ENCODE measurements at regions not wholly inside any gene's neighbourhood (a gene's known extent, or its start where the extent isn't known, plus 50 kb on each side); places are given as distances from the start of the nearest gene placed in this dataset.
A peak's percentile ranks its signal among the peaks of the same experiment; 100 is the strongest.

DNA sequence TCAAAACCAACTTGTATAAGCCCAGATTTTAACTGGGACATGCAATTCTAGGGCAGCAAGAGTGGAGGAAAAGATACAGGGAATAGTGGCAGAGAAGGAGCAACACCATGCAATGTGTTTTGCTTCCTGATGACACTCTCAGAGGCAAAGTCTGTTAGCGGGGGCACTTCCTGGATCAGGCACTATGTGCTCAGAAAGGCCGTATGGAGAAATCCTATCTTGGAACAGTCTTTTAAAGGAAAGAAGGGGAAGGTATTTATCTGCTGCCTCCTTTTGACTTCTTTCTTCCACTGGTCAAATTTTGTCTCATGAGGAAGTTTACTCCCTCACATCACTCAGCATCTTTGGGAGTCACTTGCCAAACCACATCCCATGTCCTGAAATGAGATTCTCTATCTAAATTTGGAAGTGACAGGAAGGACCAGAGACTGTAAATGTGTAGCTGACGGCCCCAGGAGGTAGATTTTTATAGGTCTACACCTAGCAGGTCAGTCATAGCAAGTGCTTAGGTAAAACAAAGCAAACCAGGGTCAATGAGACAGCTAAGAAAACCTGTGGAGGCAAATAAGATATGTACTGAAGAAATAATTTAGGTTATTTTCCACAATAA is 91.7 kb upstream of the ELOVL5 start:
- no peaks in the 10 kb centered on the region for H3K9me3 Mint-ChIP-seq
- CTCF ChIA-PET, result interaction anchor here (1.5 kb wide), 1 partner anchor 8 kb away, joined by 3 read pairs; no protein-coding TSS in a partner anchor
- intact Hi-C loops (cut with DNase I, micrococcal nuclease), result no loop called here

DNA sequence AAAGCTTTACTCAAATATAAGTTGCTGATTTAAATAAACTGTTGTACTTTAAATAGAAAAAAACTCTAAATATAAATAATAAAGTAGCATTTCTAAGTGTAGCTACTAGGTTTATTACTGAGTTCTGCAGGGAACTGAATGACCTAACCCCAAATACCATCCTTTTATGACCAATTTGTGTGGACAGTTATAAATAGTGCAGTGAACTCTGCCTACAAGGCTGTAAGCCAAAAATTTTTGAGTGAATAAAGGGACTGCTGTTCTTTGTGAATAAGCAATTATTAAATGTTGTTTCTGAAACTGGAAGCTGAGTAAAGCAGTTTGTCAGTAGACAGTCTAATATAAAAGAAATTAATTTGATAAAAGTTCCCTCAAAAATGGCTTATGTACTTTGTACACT is 90.8 kb upstream of the ELOVL5 start:
- Mint-ChIP-seq H3K9me3 (no peaks in the 10 kb centered on the region), H3K4me1 (ENCODE audit: low read depth) (no peaks in the 10 kb centered on the region), H3K4me3 (no peak overlapping the region), H3K27ac (no peak overlapping the region), H3K36me3 (ENCODE audit: low read depth) (no peaks in the 10 kb centered on the region), H3K27me3 (peaks cover 8% of the 10 kb centered on the region)
- ChIA-PET CTCF (interaction anchor here (1.5 kb wide), 1 partner anchor 9 kb away, joined by 3 read pairs; no protein-coding TSS in a partner anchor), POLR2A (no interaction called here)
- TF ChIP-seq, protein P1, sequence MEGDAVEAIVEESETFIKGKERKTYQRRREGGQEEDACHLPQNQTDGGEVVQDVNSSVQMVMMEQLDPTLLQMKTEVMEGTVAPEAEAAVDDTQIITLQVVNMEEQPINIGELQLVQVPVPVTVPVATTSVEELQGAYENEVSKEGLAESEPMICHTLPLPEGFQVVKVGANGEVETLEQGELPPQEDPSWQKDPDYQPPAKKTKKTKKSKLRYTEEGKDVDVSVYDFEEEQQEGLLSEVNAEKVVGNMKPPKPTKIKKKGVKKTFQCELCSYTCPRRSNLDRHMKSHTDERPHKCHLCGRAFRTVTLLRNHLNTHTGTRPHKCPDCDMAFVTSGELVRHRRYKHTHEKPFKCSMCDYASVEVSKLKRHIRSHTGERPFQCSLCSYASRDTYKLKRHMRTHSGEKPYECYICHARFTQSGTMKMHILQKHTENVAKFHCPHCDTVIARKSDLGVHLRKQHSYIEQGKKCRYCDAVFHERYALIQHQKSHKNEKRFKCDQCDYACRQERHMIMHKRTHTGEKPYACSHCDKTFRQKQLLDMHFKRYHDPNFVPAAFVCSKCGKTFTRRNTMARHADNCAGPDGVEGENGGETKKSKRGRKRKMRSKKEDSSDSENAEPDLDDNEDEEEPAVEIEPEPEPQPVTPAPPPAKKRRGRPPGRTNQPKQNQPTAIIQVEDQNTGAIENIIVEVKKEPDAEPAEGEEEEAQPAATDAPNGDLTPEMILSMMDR (IDR thresholded peaks at IDR 0.05), result no peak
- DNase-seq (no peak), ATAC-seq (ENCODE audit: poor library complexity) (no peak)
- H3K27ac ChIP-seq (ENCODE audit: low read depth in 1 of 2, low read length in 2 of 2), result no peak overlapping the region
- no peaks in the 10 kb centered on the region for H3K36me3 ChIP-seq (ENCODE audit: insufficient read depth, low read length)
- H3K4me3 ChIP-seq (ENCODE audit: low read length), result no peak overlapping the region
- no peaks in the 10 kb centered on the region for H3K9me3 ChIP-seq (ENCODE audit: control insufficient read depth in 1 of 2, insufficient read depth in 1 of 2, low read length in 2 of 2)
- intact Hi-C loops (cut with DNase I, micrococcal nuclease), result no loop called here
- H3K27me3 ChIP-seq (ENCODE audit: control insufficient read depth in 1 of 2, insufficient read depth in 2 of 2, low read length in 2 of 2), result peaks cover 0 to 4% of the 10 kb centered on the region in 2 experiments
- no peaks in the 10 kb centered on the region for H3K4me1 ChIP-seq (ENCODE audit: insufficient read depth, low read length)

More for the DNA sequence above, 91.7 kb upstream of the ELOVL5 start:
- Mint-ChIP-seq H3K4me3 (no peak overlapping the region), H3K36me3 (ENCODE audit: low read depth) (no peaks in the 10 kb centered on the region), H3K4me1 (ENCODE audit: low read depth) (no peaks in the 10 kb centered on the region), H3K27me3 (peaks cover 8% of the 10 kb centered on the region), H3K27ac (no peak overlapping the region)
- POLR2A ChIA-PET, result no interaction called here
- no peaks in the 10 kb centered on the region for H3K4me1 ChIP-seq (ENCODE audit: insufficient read depth, low read length)
- TF ChIP-seq, protein P1 (IDR thresholded peaks at IDR 0.05), result no peak
- no peak overlapping the region for H3K27ac ChIP-seq (ENCODE audit: low read depth in 1 of 2, low read length in 2 of 2)
- no peaks in the 10 kb centered on the region for H3K9me3 ChIP-seq (ENCODE audit: control insufficient read depth in 1 of 2, insufficient read depth in 1 of 2, low read length in 2 of 2)
- H3K27me3 ChIP-seq (ENCODE audit: control insufficient read depth in 1 of 2, insufficient read depth in 2 of 2, low read length in 2 of 2), result peaks cover 0 to 4% of the 10 kb centered on the region in 2 experiments
- H3K4me3 ChIP-seq (ENCODE audit: low read length), result no peak overlapping the region
- DNase-seq (no peak), ATAC-seq (ENCODE audit: poor library complexity) (no peak)
- no peaks in the 10 kb centered on the region for H3K36me3 ChIP-seq (ENCODE audit: insufficient read depth, low read length)

DNA sequence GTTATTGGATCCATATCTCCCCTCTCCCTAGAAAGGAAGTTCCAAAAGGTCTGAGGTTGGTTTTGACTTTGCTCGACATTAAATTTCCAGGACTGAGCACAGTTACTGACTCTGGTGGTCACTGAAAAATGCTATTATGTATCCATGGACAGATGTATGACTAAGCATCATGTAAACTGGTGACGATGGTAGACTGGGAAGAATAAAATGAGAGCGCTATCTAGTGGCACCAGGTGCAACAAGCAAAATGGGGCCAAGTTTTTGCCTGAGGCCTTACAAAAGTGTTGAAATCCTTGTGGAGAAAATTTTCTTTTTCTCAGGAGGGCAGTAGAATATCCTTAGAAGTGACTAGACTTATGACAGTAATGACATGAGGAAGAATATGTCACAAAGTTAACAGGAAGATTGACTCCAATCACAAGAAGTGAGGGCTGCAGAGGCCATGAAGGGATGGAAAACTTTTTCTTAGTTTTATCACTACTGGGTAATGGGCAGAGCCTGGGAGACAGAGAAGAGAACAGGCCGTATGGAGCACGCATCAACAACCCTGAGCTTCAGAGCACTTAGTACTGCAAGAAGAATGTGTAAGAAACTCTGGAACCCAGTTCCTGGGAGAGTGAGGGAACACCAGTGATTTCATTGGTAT is 88.9 kb upstream of the ELOVL5 start:
- TF ChIP-seq, protein P1 (IDR thresholded peaks at IDR 0.05), result peak; percentile 60

More for the DNA sequence above, 88.9 kb upstream of the ELOVL5 start:
- Histone ChIP-seq H3K4me3 (ENCODE audit: low read length) (no peak overlapping the region), H3K36me3 (ENCODE audit: insufficient read depth, low read length) (no peaks in the 10 kb centered on the region), H3K27me3 (ENCODE audit: control insufficient read depth in 1 of 2, insufficient read depth in 2 of 2, low read length in 2 of 2) (no peaks in the 10 kb centered on the region), H3K9me3 (ENCODE audit: control insufficient read depth in 1 of 2, insufficient read depth in 1 of 2, low read length in 2 of 2) (no peaks in the 10 kb centered on the region), H3K4me1 (ENCODE audit: insufficient read depth, low read length) (no peaks in the 10 kb centered on the region), H3K27ac (ENCODE audit: low read depth in 1 of 2, low read length in 2 of 2) (no peak overlapping the region)
- CTCF ChIA-PET, result interaction anchor here (1.1 kb wide), 1 partner anchor 10 kb away, joined by 5 read pairs; no protein-coding TSS in a partner anchor
- DNase-seq (peak in 5 of 14 experiments; percentile 7 to 64 (median 44)), ATAC-seq (ENCODE audit: poor library complexity) (peak; percentile 54)
- H3K27me3 Mint-ChIP-seq, result peaks cover 3% of the 10 kb centered on the region
- no peaks in the 10 kb centered on the region for H3K9me3 Mint-ChIP-seq
- no peaks in the 10 kb centered on the region for H3K4me1 Mint-ChIP-seq (ENCODE audit: low read depth)
- POLR2A ChIA-PET, result no interaction called here
- H3K4me3 Mint-ChIP-seq, result no peak overlapping the region
- no peaks in the 10 kb centered on the region for H3K36me3 Mint-ChIP-seq (ENCODE audit: low read depth)
- no peak overlapping the region for H3K27ac Mint-ChIP-seq
- intact Hi-C loops (cut with DNase I, micrococcal nuclease), result loop anchor here (1.0 to 2.0 kb wide), 3 partner anchors 47 to 265 kb away; no protein-coding TSS in a partner anchor

All from CD4-positive, alpha-beta T cell (primary cell).